A549 (cell line): ENCODE measurements at regions not wholly inside any gene's neighbourhood (a gene's known extent, or its start where the extent isn't known, plus 50 kb on each side); places are given as distances from the start of the nearest gene placed in this dataset.

Experiments used
- ATAC-seq, 2 experiments: fragments of 200-7000 bp in 1 of 2; fragments of >200 bp in 1 of 2; cut with Nextera tagmentation in 1 of 2; cut with Tn5 transposase in 1 of 2; 3 replicates each; pipeline versions ENCODE4 v1.8.0 to v1.9.1; 2018 to 2020; ENCODE audit warnings: mild to moderate bottlenecking in 1 of 2, moderate library complexity in 1 of 2
- CTCF ChIA-PET: fragments of 300-600 bp; sonication (Branson Sonifier 250); formaldehyde crosslinking; extraction: SDS; loops from one replicate; lab custom pipeline; 2021; ENCODE audit warnings: antibody characterized with exemption, inconsistent platforms; lab: Yijun Ruan, JAX
- POLR2A ChIA-PET: fragments of 350-600 bp; formaldehyde crosslinking; extraction: SDS; loops from one replicate; lab custom pipeline; 2021; ENCODE audit warnings: antibody characterized with exemption, inconsistent platforms; lab: Yijun Ruan, JAX
- DNase-seq, 2 experiments: peaks; one replicate each; pipeline versions ENCODE4 v3.0.0 to v3.0.0-alpha.2; 2011 to 2016; ENCODE audit warnings: low read depth in 1 of 2, low spot score in 1 of 2
- FAIRE-seq: peaks from 2 replicates; lab custom pipeline; 2011; peaks lifted over from hg19 to GRCh38; lab: Jason Lieb, UNC
- H3K27ac ChIP-seq, 2 experiments: fragments of >200 bp; sonication (Bioruptor Twin); formaldehyde crosslinking; 3 replicates each; pipeline ENCODE4 v1.5.1; 2016 to 2017
- H3K4me1 ChIP-seq: fragments of >200 bp; sonication (Bioruptor Twin); formaldehyde crosslinking; 3 replicates; pipeline ENCODE4 v1.6.1; 2016
- H3K4me2 ChIP-seq: fragments of >200 bp; sonication (Bioruptor Twin); formaldehyde crosslinking; 3 replicates; pipeline ENCODE4 v1.6.1; 2016
- H3K4me3 ChIP-seq: fragments of >200 bp; sonication (Bioruptor Twin); formaldehyde crosslinking; 3 replicates; pipeline ENCODE4 v1.5.1; 2016
- H3K9me3 ChIP-seq: fragments of >200 bp; sonication (Bioruptor Twin); formaldehyde crosslinking; 3 replicates; pipeline ENCODE4 v1.6.1; 2016
- CBX8 ChIP-seq: fragments of 200-600 bp; sonication (generic); IDR thresholded peaks from 2 replicates; pipeline ENCODE4 v1.6.1; 2016
- CHD4 ChIP-seq: fragments of 200-600 bp; sonication (generic); IDR thresholded peaks from 2 replicates; pipeline ENCODE4 v1.6.1; 2016; ENCODE audit warnings: antibody characterized with exemption, mild to moderate bottlenecking, borderline replicate concordance
- GATA3 ChIP-seq: IDR thresholded peaks from 2 replicates; pipeline ENCODE4 v1.6.1; 2012; ENCODE audit warnings: borderline replicate concordance
- HEYL ChIP-seq: fragments of 250-450 bp; sonication (Bioruptor Pico); IDR thresholded peaks from 2 replicates; pipeline ENCODE4 v1.8.0; 2021; ENCODE audit warnings: mild to moderate bottlenecking, moderate library complexity
- HOXB13 ChIP-seq: fragments of 250-450 bp; sonication (Bioruptor Pico); IDR thresholded peaks from 2 replicates; pipeline ENCODE4 v1.5.0; 2020; ENCODE audit warnings: low read depth, mild to moderate bottlenecking, moderate library complexity
- JUN ChIP-seq, 2 experiments: fragments of >200 bp; sonication (Bioruptor Twin); formaldehyde crosslinking; IDR thresholded peaks; 2 replicates in 1 of 2; 3 replicates in 1 of 2; pipeline ENCODE4 v1.6.1; 2016 to 2017
- JUNB ChIP-seq: fragments of >200 bp; sonication (Bioruptor Twin); formaldehyde crosslinking; IDR thresholded peaks from 2 replicates; pipeline ENCODE4 v1.6.1; 2016
- KDM1A ChIP-seq: fragments of 200-600 bp; sonication (generic); IDR thresholded peaks from 2 replicates; pipeline ENCODE4 v1.6.1; 2016; ENCODE audit warnings: low read depth, mild to moderate bottlenecking
- KDM5A ChIP-seq: fragments of 200-600 bp; sonication (generic); IDR thresholded peaks from 2 replicates; pipeline ENCODE4 v1.6.1; 2016; ENCODE audit warnings: antibody characterized with exemption, mild to moderate bottlenecking
- MAFK ChIP-seq: fragments of 450-650 bp; IDR thresholded peaks from 2 replicates; pipeline ENCODE4 v1.6.1; 2014; ENCODE audit not compliant: partially characterized antibody
- MYC ChIP-seq: IDR thresholded peaks from 2 replicates; pipeline ENCODE4 v1.6.1; 2012; ENCODE audit warnings: mild to moderate bottlenecking, inconsistent platforms, low read length, improper control_type of control experiment, borderline replicate concordance
- RAD21 ChIP-seq, 2 experiments: fragments of >200 bp in 1 of 2; sonication (Bioruptor Twin) in 1 of 2; formaldehyde crosslinking in 1 of 2; IDR thresholded peaks in 1 of 2; conservative IDR thresholded peaks in 1 of 2; 2 replicates in 1 of 2; 3 replicates in 1 of 2; pipeline ENCODE4 v1.6.1; 2012 to 2018; ENCODE audit warnings: inconsistent platforms in 1 of 2
- RARB ChIP-seq: fragments of 250-450 bp; sonication (Bioruptor Pico); IDR thresholded peaks from 2 replicates; pipeline ENCODE4 v1.8.0; 2021; ENCODE audit warnings: mild to moderate bottlenecking, moderate library complexity
- RCOR1 ChIP-seq: fragments of 150-350 bp; IDR thresholded peaks from 2 replicates; pipeline ENCODE4 v1.6.1; 2014; ENCODE audit warnings: antibody characterized with exemption, low read length, low read depth
- RFX5 ChIP-seq: fragments of 450-650 bp; IDR thresholded peaks from 2 replicates; pipeline ENCODE4 v1.7.1; 2014; ENCODE audit warnings: antibody characterized with exemption, mild to moderate bottlenecking, moderate library complexity
- ZNF302 ChIP-seq: fragments of 250-450 bp; sonication (Bioruptor Pico); IDR thresholded peaks from 2 replicates; pipeline ENCODE4 v1.9.0; 2021; ENCODE audit warnings: inconsistent platforms, mild to moderate bottlenecking, moderate library complexity
- ZSCAN20 ChIP-seq: fragments of 250-450 bp; sonication (Bioruptor Pico); IDR thresholded peaks from 2 replicates; pipeline ENCODE4 v1.8.0; 2022; ENCODE audit warnings: mild to moderate bottlenecking, moderate library complexity
- WGBS: methylation state at CpG from one replicate; pipeline ENCODE4 v1.1.6; 2017; ENCODE audit errors: missing lambda C conversion rate; 5-methylcytosine and 5-hydroxymethylcytosine counted together
- TF ChIP-seq, protein P1 (sequence below): IDR thresholded peaks from 2 replicates; pipeline ENCODE4 v1.6.1; 2012; ENCODE audit warnings: low read depth, borderline replicate concordance
- TF ChIP-seq, protein P2 (sequence below): fragments of 200-600 bp; sonication (generic); IDR thresholded peaks from 2 replicates; pipeline ENCODE4 v1.6.1; 2016; ENCODE audit warnings: antibody characterized with exemption, mild to moderate bottlenecking, moderate library complexity
- TF ChIP-seq, protein P3 (sequence below): fragments of 150-350 bp; IDR thresholded peaks from 2 replicates; pipeline ENCODE4 v1.6.1; 2014; ENCODE audit warnings: low read depth, mild to moderate bottlenecking, low read length
- TF ChIP-seq, protein P4 (sequence below): IDR thresholded peaks from 2 replicates; pipeline ENCODE4 v1.6.1; 2012
- TF ChIP-seq, protein P5 (sequence below): fragments of >200 bp; sonication (Bioruptor Twin); formaldehyde crosslinking; IDR thresholded peaks from 2 replicates; pipeline ENCODE4 v1.6.1; 2016

DNA sequence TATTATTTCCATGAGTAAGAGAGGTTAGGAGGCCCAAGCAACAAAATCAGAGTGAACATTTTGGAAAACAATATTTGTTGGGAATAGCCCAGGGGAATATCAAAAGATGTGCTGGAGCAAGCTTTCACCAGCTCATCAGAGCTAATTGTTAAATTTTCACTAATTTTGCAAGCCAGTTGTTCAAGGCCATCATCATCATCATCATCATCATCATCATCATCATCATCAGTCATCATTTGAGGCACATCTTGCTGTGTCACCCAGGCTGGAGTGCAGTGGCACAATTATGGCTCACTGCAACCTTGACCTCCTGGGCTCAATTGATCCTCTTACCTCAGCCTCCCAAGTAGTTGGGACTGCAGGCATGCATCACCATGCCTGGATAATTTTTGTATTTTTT, 350.5 kb upstream of the MEF2C start:
- Histone ChIP-seq H3K4me1 (no peaks in the 10 kb centered on the region), H3K4me3 (no peak overlapping the region), H3K4me2 (no peak overlapping the region), H3K27ac (no peak overlapping the region), H3K9me3 (no peaks in the 10 kb centered on the region)
- ChIA-PET POLR2A (no interaction called here), CTCF (no interaction called here)
- FAIRE-seq (no peak), ATAC-seq (no peak), DNase-seq (no peak)
- TF ChIP-seq, protein P1, sequence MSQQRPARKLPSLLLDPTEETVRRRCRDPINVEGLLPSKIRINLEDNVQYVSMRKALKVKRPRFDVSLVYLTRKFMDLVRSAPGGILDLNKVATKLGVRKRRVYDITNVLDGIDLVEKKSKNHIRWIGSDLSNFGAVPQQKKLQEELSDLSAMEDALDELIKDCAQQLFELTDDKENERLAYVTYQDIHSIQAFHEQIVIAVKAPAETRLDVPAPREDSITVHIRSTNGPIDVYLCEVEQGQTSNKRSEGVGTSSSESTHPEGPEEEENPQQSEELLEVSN, result no peak
- TF ChIP-seq ZNF302 (CRISPR knock-in tag) (no peak), JUN (IDR thresholded peaks at IDR 0.05) (no peak), RCOR1 (no peak), ZSCAN20 (CRISPR knock-in tag) (no peak), CBX8 (no peak), KDM1A (no peak), HOXB13 (CRISPR knock-in tag) (no peak), RARB (CRISPR knock-in tag) (no peak), MAFK (no peak), RFX5 (no peak), GATA3 (no peak)
- TF ChIP-seq, protein P2, sequence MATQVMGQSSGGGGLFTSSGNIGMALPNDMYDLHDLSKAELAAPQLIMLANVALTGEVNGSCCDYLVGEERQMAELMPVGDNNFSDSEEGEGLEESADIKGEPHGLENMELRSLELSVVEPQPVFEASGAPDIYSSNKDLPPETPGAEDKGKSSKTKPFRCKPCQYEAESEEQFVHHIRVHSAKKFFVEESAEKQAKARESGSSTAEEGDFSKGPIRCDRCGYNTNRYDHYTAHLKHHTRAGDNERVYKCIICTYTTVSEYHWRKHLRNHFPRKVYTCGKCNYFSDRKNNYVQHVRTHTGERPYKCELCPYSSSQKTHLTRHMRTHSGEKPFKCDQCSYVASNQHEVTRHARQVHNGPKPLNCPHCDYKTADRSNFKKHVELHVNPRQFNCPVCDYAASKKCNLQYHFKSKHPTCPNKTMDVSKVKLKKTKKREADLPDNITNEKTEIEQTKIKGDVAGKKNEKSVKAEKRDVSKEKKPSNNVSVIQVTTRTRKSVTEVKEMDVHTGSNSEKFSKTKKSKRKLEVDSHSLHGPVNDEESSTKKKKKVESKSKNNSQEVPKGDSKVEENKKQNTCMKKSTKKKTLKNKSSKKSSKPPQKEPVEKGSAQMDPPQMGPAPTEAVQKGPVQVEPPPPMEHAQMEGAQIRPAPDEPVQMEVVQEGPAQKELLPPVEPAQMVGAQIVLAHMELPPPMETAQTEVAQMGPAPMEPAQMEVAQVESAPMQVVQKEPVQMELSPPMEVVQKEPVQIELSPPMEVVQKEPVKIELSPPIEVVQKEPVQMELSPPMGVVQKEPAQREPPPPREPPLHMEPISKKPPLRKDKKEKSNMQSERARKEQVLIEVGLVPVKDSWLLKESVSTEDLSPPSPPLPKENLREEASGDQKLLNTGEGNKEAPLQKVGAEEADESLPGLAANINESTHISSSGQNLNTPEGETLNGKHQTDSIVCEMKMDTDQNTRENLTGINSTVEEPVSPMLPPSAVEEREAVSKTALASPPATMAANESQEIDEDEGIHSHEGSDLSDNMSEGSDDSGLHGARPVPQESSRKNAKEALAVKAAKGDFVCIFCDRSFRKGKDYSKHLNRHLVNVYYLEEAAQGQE, result no peak
- TF ChIP-seq, protein P3, sequence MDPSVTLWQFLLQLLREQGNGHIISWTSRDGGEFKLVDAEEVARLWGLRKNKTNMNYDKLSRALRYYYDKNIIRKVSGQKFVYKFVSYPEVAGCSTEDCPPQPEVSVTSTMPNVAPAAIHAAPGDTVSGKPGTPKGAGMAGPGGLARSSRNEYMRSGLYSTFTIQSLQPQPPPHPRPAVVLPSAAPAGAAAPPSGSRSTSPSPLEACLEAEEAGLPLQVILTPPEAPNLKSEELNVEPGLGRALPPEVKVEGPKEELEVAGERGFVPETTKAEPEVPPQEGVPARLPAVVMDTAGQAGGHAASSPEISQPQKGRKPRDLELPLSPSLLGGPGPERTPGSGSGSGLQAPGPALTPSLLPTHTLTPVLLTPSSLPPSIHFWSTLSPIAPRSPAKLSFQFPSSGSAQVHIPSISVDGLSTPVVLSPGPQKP, result no peak
- TF ChIP-seq, protein P4, sequence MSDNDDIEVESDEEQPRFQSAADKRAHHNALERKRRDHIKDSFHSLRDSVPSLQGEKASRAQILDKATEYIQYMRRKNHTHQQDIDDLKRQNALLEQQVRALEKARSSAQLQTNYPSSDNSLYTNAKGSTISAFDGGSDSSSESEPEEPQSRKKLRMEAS, result no peak
- TF ChIP-seq, protein P5, sequence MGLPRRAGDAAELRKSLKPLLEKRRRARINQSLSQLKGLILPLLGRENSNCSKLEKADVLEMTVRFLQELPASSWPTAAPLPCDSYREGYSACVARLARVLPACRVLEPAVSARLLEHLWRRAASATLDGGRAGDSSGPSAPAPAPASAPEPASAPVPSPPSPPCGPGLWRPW, result no peak

DNA sequence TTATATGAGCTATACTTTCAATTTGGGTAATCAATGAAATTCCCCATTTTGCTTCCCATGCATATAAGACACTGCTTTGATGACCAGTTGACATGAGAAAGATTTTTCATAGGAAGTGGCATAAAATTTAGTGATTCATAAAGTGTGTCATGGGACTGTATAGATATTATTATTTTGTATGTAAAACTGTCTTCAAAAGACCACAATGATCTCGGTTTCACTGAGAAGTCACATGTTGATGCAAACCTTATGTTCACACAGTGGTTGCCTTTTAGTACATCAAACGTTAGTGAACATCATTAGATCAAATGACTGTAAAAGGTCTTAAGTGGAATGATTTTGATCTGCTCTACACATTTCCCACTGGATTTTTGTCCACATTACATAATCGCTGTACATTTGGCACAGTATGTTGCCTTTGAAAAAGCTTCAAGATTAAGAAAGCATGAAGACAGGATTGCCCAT, 349.2 kb upstream of the MEF2C start:
- 7% methylated on average over 3 of the region's 3 CpGs for WGBS
- FAIRE-seq, result no peak

More for the DNA sequence above, 349.2 kb upstream of the MEF2C start:
- Histone ChIP-seq H3K4me2 (no peak overlapping the region), H3K9me3 (no peaks in the 10 kb centered on the region), H3K4me3 (no peak overlapping the region), H3K27ac (no peak overlapping the region), H3K4me1 (no peaks in the 10 kb centered on the region)
- CTCF ChIA-PET, result no interaction called here
- ATAC-seq, result no peak
- no peak for DNase-seq
- POLR2A ChIA-PET, result no interaction called here
- TF ChIP-seq RAD21 (conservative IDR thresholded peaks at IDR 0.05 in 1 of 2, IDR thresholded peaks at IDR 0.05 in 1 of 2) (no peak), HEYL (no peak), JUNB (no peak), KDM5A (no peak), CHD4 (no peak), RARB (CRISPR knock-in tag) (no peak), MYC (no peak), MAFK (no peak)
- TF ChIP-seq, protein P2, result no peak
